Stimulated activated CD8-positive, alpha-beta memory T cell treated with anti-CD3 and anti-CD28 coated beads, Interleukin-15, amount 100 ng/mL, for 1 hour (primary cell): ENCODE measurements at regions not wholly inside any gene's neighbourhood (a gene's known extent, or its start where the extent isn't known, plus 50 kb on each side); places are given as distances from the start of the nearest gene placed in this dataset.
"Not testable (repeated sequence)": the region's sequence is repeated elsewhere in the genome, so short reads cannot be mapped to it uniquely, and the experiment has no call there.

ENCODE experiments used
- DNase-seq: peaks from one replicate; pipeline ENCODE4 v3.0.0-alpha.2; 2020; ENCODE audit warnings: low read depth

- no peak for DNase-seq
These were observed 635.1 kb downstream of the IRS1 start for GRCh38 chr2:226164512-226164911.

GRCh38 chr2:226160617-226161016 lies 639.0 kb downstream of the IRS1 start:
- DNase-seq, result not testable (repeated sequence)

- DNase-seq, result no peak
These were observed 639.6 kb downstream of the IRS1 start for GRCh38 chr2:226159875-226160479.

GRCh38 chr2:226158940-226159339 lies 640.7 kb downstream of the IRS1 start:
- no peak for DNase-seq

- DNase-seq, result no peak
These were observed 641.4 kb downstream of the IRS1 start for GRCh38 chr2:226158229-226158628.

- no peak for DNase-seq
These were observed 644.3 kb downstream of the IRS1 start for GRCh38 chr2:226155093-226155875.

GRCh38 chr2:226154610-226155009 lies 645.0 kb downstream of the IRS1 start:
- DNase-seq, result no peak

- no peak for DNase-seq
These were observed 646.1 kb downstream of the IRS1 start for GRCh38 chr2:226153553-226153952.

GRCh38 chr2:226151157-226151556 lies 648.5 kb downstream of the IRS1 start:
- DNase-seq, result no peak

- DNase-seq, result no peak
These were observed 656.5 kb downstream of the IRS1 start for GRCh38 chr2:226143091-226143490.

GRCh38 chr2:226142463-226142862 lies 657.2 kb downstream of the IRS1 start:
- DNase-seq, result no peak

- no peak for DNase-seq
These were observed 659.0 kb downstream of the IRS1 start for GRCh38 chr2:226140594-226140993.

- DNase-seq, result no peak
These were observed 659.9 kb downstream of the IRS1 start for GRCh38 chr2:226139759-226140158.

- DNase-seq, result no peak
These were observed 662.3 kb downstream of the IRS1 start for GRCh38 chr2:226137201-226137811.

GRCh38 chr2:226136739-226137138 lies 662.9 kb downstream of the IRS1 start:
- DNase-seq, result no peak

- DNase-seq, result no peak
These were observed 663.6 kb downstream of the IRS1 start for GRCh38 chr2:226135861-226136548.

GRCh38 chr2:226132323-226133215 lies 667.1 kb downstream of the IRS1 start:
- no peak for DNase-seq

GRCh38 chr2:226131299-226131784 lies 668.3 kb downstream of the IRS1 start:
- no peak for DNase-seq

GRCh38 chr2:226130192-226130591 lies 669.4 kb downstream of the IRS1 start:
- DNase-seq, result no peak

GRCh38 chr2:226127682-226128081 lies 671.9 kb downstream of the IRS1 start:
- no peak for DNase-seq

GRCh38 chr2:226126104-226126503 lies 673.5 kb downstream of the IRS1 start:
- no peak for DNase-seq
